PFSK-1 (cell line): ENCODE measurements at regions not wholly inside any gene's neighbourhood (a gene's known extent, or its start where the extent isn't known, plus 50 kb on each side); places are given as distances from the start of the nearest gene placed in this dataset.

Experiments used
- FOXP2 ChIP-seq: optimal IDR thresholded peaks from 2 replicates; pipeline ENCODE3; 2011; ENCODE audit warnings: borderline replicate concordance, control low read depth, inconsistent platforms; ENCODE audit not compliant: insufficient read depth; ENCODE audit errors: extremely low read length, extremely low read depth
- POLR2AphosphoS5 ChIP-seq: IDR thresholded peaks from 2 replicates; pipeline ENCODE4 v1.6.1; 2012; ENCODE audit warnings: low read depth, mild to moderate bottlenecking, control low read depth, low read length, moderate library complexity
- SIN3A ChIP-seq: IDR thresholded peaks from 2 replicates; pipeline ENCODE4 v1.6.1; 2012; ENCODE audit warnings: mild to moderate bottlenecking, low read length, moderate library complexity, borderline replicate concordance; ENCODE audit not compliant: insufficient read depth
- TAF1 ChIP-seq: IDR thresholded peaks from 2 replicates; pipeline ENCODE4 v1.6.1; 2012; ENCODE audit warnings: low read length, control low read depth, borderline replicate concordance; ENCODE audit not compliant: insufficient read depth
- TF ChIP-seq, protein P1 (sequence below), 2 experiments: IDR thresholded peaks; 2 replicates each; pipeline versions ENCODE4 v1.6.1 to v1.8.0; 2011 to 2012; ENCODE audit warnings: low read depth in 2 of 2, low read length in 2 of 2, control low read depth in 1 of 2, inconsistent platforms in 1 of 2, mild to moderate bottlenecking in 1 of 2, moderate library complexity in 1 of 2; ENCODE audit not compliant: insufficient read depth in 1 of 2

- no peak for TF ChIP-seq SIN3A
- TF ChIP-seq, protein P1, sequence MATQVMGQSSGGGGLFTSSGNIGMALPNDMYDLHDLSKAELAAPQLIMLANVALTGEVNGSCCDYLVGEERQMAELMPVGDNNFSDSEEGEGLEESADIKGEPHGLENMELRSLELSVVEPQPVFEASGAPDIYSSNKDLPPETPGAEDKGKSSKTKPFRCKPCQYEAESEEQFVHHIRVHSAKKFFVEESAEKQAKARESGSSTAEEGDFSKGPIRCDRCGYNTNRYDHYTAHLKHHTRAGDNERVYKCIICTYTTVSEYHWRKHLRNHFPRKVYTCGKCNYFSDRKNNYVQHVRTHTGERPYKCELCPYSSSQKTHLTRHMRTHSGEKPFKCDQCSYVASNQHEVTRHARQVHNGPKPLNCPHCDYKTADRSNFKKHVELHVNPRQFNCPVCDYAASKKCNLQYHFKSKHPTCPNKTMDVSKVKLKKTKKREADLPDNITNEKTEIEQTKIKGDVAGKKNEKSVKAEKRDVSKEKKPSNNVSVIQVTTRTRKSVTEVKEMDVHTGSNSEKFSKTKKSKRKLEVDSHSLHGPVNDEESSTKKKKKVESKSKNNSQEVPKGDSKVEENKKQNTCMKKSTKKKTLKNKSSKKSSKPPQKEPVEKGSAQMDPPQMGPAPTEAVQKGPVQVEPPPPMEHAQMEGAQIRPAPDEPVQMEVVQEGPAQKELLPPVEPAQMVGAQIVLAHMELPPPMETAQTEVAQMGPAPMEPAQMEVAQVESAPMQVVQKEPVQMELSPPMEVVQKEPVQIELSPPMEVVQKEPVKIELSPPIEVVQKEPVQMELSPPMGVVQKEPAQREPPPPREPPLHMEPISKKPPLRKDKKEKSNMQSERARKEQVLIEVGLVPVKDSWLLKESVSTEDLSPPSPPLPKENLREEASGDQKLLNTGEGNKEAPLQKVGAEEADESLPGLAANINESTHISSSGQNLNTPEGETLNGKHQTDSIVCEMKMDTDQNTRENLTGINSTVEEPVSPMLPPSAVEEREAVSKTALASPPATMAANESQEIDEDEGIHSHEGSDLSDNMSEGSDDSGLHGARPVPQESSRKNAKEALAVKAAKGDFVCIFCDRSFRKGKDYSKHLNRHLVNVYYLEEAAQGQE (IDR thresholded peaks at IDR 0.05; ENCODE audit: insufficient read depth in 1 of 2, low read depth in 2 of 2, low read length in 2 of 2), result no peak
Measured at GRCh38 chr20:53866794-53867740, 203.3 kb downstream of the BCAS1 start.

DNA sequence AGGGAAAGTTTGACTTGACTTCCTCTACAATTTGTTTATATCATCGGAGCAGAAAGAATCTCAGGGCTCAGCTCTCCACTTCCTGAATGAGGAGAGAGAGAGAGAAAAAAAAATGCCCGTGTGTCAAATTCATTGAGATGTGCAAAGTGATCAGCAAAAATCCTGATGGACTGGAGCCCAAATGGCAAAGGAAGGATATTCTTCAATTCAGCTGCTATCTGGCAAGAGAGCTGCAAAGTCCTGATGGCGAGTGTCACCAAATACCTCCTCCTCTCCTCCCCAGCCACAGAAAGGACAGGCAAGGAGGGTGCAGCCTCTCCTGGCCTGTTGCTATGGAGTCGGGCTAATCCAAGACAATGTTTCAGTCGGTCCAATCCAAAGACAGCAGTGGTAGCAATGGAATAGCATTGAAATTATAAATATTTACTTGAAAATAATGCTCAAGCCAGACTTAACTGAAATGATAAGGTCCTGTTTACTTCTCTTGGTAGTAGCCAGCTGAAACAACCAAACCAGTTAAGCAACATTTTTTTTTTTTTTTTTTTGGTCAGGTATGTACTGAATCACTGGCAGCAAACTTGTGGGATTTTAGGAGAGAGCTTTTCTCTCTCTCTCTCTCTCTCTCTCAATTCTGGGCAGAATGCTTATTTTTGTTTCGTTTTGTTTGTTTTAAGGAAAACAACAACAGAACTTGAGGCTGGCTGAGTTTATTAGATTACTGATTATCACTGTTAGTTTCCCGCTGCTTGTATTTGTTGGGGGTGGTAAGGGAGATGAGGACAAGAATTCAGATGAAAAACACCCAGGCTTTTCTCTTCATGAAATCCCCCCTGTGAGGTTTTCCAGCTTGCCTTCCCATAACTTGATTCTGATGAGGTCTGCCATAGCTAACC is 204.2 kb downstream of the BCAS1 start:
- TF ChIP-seq FOXP2 (no peak), SIN3A (no peak), POLR2AphosphoS5 (no peak; the same call in 1 of the 2 replicates), TAF1 (no peak)
- TF ChIP-seq, protein P1 (IDR thresholded peaks at IDR 0.05; ENCODE audit: insufficient read depth in 1 of 2, low read depth in 2 of 2, low read length in 2 of 2), result no peak

GRCh38 chr20:53859684-53860083 is 210.7 kb downstream of the BCAS1 start:
- no peak for TF ChIP-seq SIN3A
- no peak for TF ChIP-seq FOXP2
- no peak for TF ChIP-seq TAF1
- no peak for TF ChIP-seq POLR2AphosphoS5
- TF ChIP-seq, protein P1 (IDR thresholded peaks at IDR 0.05; ENCODE audit: insufficient read depth in 1 of 2, low read depth in 2 of 2, low read length in 2 of 2), result no peak

GRCh38 chr20:53857723-53858236 is 212.6 kb downstream of the BCAS1 start:
- TF ChIP-seq, protein P1 (IDR thresholded peaks at IDR 0.05; ENCODE audit: insufficient read depth in 1 of 2, low read depth in 2 of 2, low read length in 2 of 2), result no peak
- no peak for TF ChIP-seq FOXP2
- TF ChIP-seq POLR2AphosphoS5, result no peak
- no peak for TF ChIP-seq SIN3A
- TF ChIP-seq TAF1, result no peak
